ENCODE measurements at regions not wholly inside any gene's neighbourhood (a gene's known extent, or its start where the extent isn't known, plus 50 kb on each side); places are given as distances from the start of the nearest gene placed in this dataset.
"Not testable (repeated sequence)": the region's sequence is repeated elsewhere in the genome, so short reads cannot be mapped to it uniquely, and the experiment has no call there.

DNA sequence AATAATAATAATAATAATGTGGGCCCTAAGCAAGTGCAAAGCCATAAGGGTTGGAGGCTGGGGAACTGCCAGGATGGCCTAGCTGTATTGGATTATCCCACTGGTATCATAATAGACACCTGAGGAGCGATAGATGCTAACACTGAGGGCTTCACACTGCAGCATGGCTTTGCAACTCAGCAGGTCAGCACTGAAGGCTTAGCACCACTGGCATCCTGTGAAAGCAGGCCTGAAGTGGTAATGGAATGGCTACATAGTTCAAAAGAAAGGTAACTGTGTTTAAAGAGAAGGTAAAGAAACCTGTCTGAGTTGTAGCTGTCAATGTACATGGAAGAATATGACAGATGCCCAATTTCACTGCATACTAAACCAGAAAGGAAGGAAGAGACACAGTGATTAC lies 359.0 kb downstream of the OSTF1 start:
- intact Hi-C loops (cut with DNase I, micrococcal nuclease), result no loop called here
- no peak for DNase-seq

GRCh38 chr9:75448281-75448680 lies 360.0 kb downstream of the OSTF1 start:
- intact Hi-C loops (cut with DNase I, micrococcal nuclease), result no loop called here
- ATAC-seq, result peak; percentile 95
- DNase-seq, result peak; percentile 15 to 37

More for the DNA sequence above, 359.0 kb downstream of the OSTF1 start:
- no peak for ATAC-seq

GRCh38 chr9:75448955-75449354 lies 360.6 kb downstream of the OSTF1 start:
- intact Hi-C loops (cut with DNase I, micrococcal nuclease), result no loop called here
- DNase-seq (no peak), ATAC-seq (no peak)

GRCh38 chr9:75451045-75451444 lies 362.7 kb downstream of the OSTF1 start:
- no peak for ATAC-seq
- DNase-seq, result no peak
- intact Hi-C loops (cut with DNase I, micrococcal nuclease), result loop anchor here in 1 of 2 donors (10.0 kb wide), 1 partner anchor 76 kb away; no protein-coding TSS in a partner anchor

DNA sequence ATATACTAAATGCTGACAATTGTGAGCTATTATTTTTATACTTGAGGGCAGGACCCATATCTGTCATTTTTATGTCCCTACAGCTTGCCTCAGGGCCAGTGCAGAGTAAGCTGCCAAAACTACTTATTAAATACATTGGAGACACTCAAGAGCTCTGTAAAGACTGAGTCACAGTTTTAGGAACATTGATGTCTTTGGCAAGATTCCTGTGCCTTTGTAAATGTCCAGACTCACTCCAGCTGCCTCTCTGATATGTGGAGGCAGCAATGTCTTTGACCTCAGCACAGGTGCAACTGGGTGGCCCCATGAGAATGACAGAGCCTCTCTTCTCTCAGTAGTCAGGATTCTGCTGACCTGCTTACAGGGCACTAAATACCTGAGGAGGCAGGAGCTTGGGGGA lies 363.2 kb downstream of the OSTF1 start:
- DNase-seq (no peak), ATAC-seq (no peak)
- intact Hi-C loops (cut with DNase I, micrococcal nuclease), result loop anchor here in 1 of 2 donors (10.0 kb wide), 1 partner anchor 77 kb away; no protein-coding TSS in a partner anchor

DNA sequence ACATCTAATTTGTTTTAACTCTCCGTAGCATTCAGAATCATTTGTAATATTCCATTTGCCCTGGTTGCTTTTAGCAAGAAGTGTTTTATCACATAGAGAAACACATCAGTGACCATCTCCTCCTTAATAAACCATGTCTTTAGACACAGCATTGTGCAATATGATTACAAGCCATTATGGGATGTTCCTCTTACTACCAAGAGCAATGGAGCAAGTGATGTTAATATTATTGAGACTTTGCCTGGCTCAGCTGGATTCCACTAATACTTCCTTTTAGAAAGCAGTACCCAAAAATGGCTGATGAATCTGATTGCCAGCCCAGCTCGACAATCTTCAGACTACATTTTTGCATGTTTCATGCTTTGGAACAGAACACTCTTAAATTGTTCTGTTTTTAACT lies 364.2 kb downstream of the OSTF1 start:
- intact Hi-C loops (cut with DNase I, micrococcal nuclease), result loop anchor here in 1 of 2 donors (10.0 kb wide), 1 partner anchor 78 kb away; no protein-coding TSS in a partner anchor
- ATAC-seq, result no peak
- DNase-seq, result no peak

- intact Hi-C loops (cut with DNase I, micrococcal nuclease), result loop anchor here in 1 of 2 donors (10.0 kb wide), 1 partner anchor 79 kb away; no protein-coding TSS in a partner anchor
- DNase-seq (peak in 1 of 2 donors; percentile 21), ATAC-seq (peak; percentile 85)
These were observed 365.7 kb downstream of the OSTF1 start for GRCh38 chr9:75454043-75454442.

GRCh38 chr9:75454891-75455290 lies 366.6 kb downstream of the OSTF1 start:
- DNase-seq (no peak), ATAC-seq (peak; percentile 18)
- intact Hi-C loops (cut with DNase I, micrococcal nuclease), result loop anchor here in 1 of 2 donors (10.0 kb wide), 1 partner anchor 80 kb away; no protein-coding TSS in a partner anchor

DNA sequence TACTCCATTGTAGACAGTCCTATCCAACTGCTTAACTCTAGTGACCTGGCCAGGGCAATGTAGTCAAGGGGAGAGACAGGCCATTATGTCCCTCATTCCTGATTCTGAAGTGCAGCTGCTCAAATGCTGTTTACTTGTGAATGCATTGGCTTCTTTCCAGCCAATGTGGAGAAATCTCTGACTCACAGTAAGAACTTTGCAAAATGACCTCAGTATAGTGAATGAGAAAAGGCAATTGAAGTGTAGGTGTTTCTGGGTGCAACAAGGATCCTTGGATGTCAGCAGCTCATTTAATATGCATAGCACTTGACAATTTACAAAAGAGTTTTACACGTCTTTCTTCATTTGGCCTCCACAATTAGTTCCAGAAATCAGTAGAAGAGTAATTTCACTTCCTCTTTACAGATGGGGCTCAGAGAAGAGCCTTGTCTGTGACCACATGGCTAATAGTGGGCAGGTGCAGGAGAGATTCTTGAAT lies 367.2 kb downstream of the OSTF1 start:
- ATAC-seq, result peak; percentile 65

DNA sequence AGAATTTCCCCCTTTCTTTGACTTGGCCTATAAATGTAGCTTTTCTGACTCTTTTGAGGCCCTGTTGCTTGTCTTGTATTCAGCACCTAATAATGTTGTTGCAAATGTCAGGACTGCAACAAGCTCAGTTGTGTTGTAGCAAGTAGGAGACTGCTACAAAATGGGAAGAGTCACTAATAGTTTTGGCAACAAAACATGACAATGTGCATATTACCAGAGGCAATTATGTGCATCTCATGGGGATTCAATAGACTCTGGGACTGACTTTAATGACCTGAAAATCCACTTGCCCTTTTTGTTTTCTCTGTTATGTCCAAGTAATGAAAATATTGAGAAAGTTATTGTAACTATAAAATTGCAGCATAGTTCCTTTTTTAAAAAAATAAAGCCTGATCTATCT lies 368.4 kb downstream of the OSTF1 start:
- intact Hi-C loops (cut with DNase I, micrococcal nuclease), result loop anchor here in 1 of 2 donors (10.0 kb wide), 1 partner anchor 82 kb away; no protein-coding TSS in a partner anchor
- ATAC-seq, result no peak

More for the DNA sequence above, 367.2 kb downstream of the OSTF1 start:
- intact Hi-C loops (cut with DNase I, micrococcal nuclease), result loop anchor here in 1 of 2 donors (10.0 kb wide), 1 partner anchor 81 kb away; no protein-coding TSS in a partner anchor
- no peak for DNase-seq

GRCh38 chr9:75457474-75458011 lies 369.2 kb downstream of the OSTF1 start:
- DNase-seq (no peak), ATAC-seq (no peak)
- intact Hi-C loops (cut with DNase I, micrococcal nuclease), result loop anchor here in 1 of 2 donors (10.0 kb wide), 1 partner anchor 83 kb away; no protein-coding TSS in a partner anchor

More for the DNA sequence above, 368.4 kb downstream of the OSTF1 start:
- no peak for DNase-seq

- intact Hi-C loops (cut with DNase I, micrococcal nuclease), result loop anchor here in 1 of 2 donors (10.0 kb wide), 1 partner anchor 85 kb away; no protein-coding TSS in a partner anchor
- DNase-seq, result not testable (repeated sequence)
- ATAC-seq, result peak; percentile 85
These were observed 371.0 kb downstream of the OSTF1 start for GRCh38 chr9:75459311-75459710.

DNA sequence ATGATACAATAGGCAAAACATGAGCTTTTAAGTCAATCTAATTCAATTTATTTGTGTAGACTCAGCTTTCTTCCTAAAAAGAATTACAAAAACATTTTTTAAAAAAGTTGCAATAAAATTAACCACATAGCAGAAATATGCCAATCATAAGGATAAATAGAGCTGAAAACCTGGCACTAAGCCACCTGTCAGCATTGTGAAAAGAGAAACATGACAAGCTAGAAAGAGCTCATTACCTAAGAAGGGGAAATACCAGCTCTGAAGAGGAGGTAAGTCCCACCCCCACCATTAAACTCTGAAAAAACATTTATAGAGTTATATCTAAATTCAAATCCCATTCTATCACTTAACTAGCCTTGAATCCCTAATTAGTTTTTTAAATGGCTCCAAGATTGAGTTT lies 372.9 kb downstream of the OSTF1 start:
- DNase-seq (no peak), ATAC-seq (no peak)
- intact Hi-C loops (cut with DNase I, micrococcal nuclease), result no loop called here

GRCh38 chr9:75462866-75463265 lies 374.6 kb downstream of the OSTF1 start:
- intact Hi-C loops (cut with DNase I, micrococcal nuclease), result no loop called here
- ATAC-seq (no peak), DNase-seq (no peak)

- no peak for DNase-seq
- ATAC-seq, result no peak
- intact Hi-C loops (cut with DNase I, micrococcal nuclease), result no loop called here
These were observed 375.6 kb downstream of the OSTF1 start for GRCh38 chr9:75463871-75464270.

- intact Hi-C loops (cut with DNase I, micrococcal nuclease), result no loop called here
These were observed 376.4 kb downstream of the OSTF1 start for GRCh38 chr9:75464726-75465125.

DNA sequence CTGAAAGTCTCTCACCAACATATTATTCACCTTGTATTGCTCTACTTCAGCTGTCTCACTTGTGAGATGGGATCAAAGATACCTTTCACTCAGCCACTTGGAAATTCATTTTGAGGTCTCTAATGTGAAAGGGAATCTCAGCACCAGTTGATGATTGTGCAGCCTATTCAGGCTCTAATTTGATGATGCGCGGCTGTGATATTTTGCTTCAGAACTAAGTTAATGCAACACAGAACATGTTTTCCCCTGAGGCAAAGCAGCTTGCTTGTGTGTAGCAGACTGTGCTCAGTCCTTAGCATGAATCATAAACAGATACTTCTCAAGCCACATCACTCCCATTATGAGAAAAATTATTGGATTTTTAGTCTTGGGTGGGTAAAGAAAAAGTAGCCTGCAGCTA lies 378.8 kb downstream of the OSTF1 start:
- ATAC-seq (no peak), DNase-seq (no peak)
- intact Hi-C loops (cut with DNase I, micrococcal nuclease), result no loop called here

More at GRCh38 chr9:75464726-75465125, 376.4 kb downstream of the OSTF1 start:
- ATAC-seq (no peak), DNase-seq (no peak)

DNA sequence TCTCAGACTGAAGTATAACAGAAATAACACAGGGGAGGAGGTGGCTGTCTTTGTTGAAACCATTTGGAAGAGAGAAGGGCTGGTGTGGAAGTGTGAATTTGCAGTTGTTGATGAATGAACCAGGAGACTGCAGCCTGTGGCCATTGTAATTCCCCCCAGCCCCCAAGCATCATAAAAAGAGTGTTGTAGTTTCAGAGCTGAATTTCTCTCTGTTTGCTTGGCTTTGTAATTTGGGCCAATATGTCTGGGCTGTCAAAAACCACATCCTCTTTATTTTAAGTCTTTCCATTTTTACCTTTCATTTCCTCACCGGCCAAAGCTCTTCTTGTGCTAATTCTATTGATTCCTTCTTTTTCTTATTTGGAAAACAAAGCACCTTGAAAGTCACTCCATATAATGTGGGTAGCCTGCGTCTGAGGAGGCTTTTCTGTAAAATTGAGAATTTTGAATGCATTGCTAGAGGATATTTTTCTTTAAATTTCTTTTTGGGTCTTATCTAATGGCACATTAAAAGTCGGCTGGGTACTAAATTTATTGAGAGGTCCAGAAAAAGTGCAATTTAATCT lies 383.3 kb downstream of the OSTF1 start:
- ATAC-seq (no peak), DNase-seq (no peak)
- intact Hi-C loops (cut with DNase I, micrococcal nuclease), result no loop called here

- intact Hi-C loops (cut with DNase I, micrococcal nuclease), result no loop called here
- ATAC-seq (no peak), DNase-seq (no peak)
These were observed 394.3 kb downstream of the OSTF1 start for GRCh38 chr9:75482566-75482965.

DNA sequence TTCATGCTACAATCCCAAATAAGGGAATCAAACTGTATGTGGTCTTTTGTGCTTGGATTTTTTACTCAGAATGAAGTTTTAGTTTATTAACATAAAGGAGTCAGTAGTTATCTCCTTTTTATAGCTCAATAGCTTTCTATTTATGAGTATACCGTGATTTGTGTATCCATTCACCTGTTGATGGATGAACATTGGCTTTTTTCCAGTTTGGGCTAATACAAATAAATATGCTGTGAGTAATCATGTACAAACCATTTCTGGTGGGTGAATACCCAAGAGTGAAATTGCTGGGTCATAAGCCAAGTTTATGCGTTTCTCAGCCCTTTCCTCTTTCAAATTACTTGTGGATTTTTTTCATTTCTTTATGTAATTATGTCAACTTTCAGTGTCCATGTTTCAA lies 395.3 kb downstream of the OSTF1 start:
- ATAC-seq (no peak), DNase-seq (no peak)
- intact Hi-C loops (cut with DNase I, micrococcal nuclease), result no loop called here
